HCT116 (cell line): ENCODE measurements at regions not wholly inside any gene's neighbourhood (a gene's known extent, or its start where the extent isn't known, plus 50 kb on each side); places are given as distances from the start of the nearest gene placed in this dataset.

Experiments
- ATAC-seq: fragments of 200-7000 bp; cut with Tn5 transposase; 2 replicates; pipeline ENCODE4 v1.9.1; 2020; ENCODE audit warnings: mild to moderate bottlenecking, moderate library complexity
- BruUV-seq: library from RNA; stranded (reverse); fragments of 400-500 nt; replicated peaks from 2 replicates; lab custom pipeline; 2021; lab: Mats Ljungman, UMichigan
- CTCF ChIA-PET: fragments of 300-600 bp; sonication (Branson Sonifier 250); formaldehyde crosslinking; loops from one replicate; lab custom pipeline; 2021; ENCODE audit warnings: antibody characterized with exemption; lab: Charles Lee
- POLR2A ChIA-PET: fragments of 300-600, 350-600 bp; sonication (Branson Sonifier 250); formaldehyde crosslinking; loops from one replicate; lab custom pipeline; 2021; ENCODE audit warnings: antibody characterized with exemption; lab: Charles Lee
- RAD21 ChIA-PET, 2 experiments: fragments of 300-600 bp; sonication (Branson Sonifier 250); formaldehyde crosslinking; loops; one replicate each; lab custom pipeline; 2023; ENCODE audit warnings: low total read pairs in 2 of 2; ENCODE audit not compliant: uncharacterized antibody in 2 of 2, unreplicated experiment in 2 of 2, low non-redundant PET in 1 of 2; lab: Charles Lee
- DNase-seq: peaks from one replicate; pipeline ENCODE4 v3.0.0-alpha.2; 2010; ENCODE audit warnings: low read depth, low spot score
- H2AFZ ChIP-seq: fragments of 200-600 bp; shearing (Covaris generic), sonication (generic); 2 replicates; pipeline ENCODE4 v1.6.1; 2017; ENCODE audit warnings: low read depth, mixed run types, mixed read lengths, antibody characterized with exemption, low read length; ENCODE audit not compliant: poor library complexity, severe bottlenecking
- H3K27ac ChIP-seq: 2 replicates; pipeline ENCODE4 v1.5.1; 2012; ENCODE audit warnings: low read depth, low read length
- H3K27me3 ChIP-seq: fragments of 200-600 bp; sonication (generic); 2 replicates; pipeline ENCODE4 v1.6.1; 2016; ENCODE audit warnings: mixed run types, low read length, mixed read lengths; ENCODE audit not compliant: insufficient read depth
- H3K36me3 ChIP-seq, 2 experiments: fragments of 200-500 bp in 1 of 2; fragments of 200-600 bp in 1 of 2; sonication (Bioruptor generic) in 1 of 2; sonication (generic) in 1 of 2; 2 replicates each; pipeline versions ENCODE4 v1.5.1 to v1.6.1; 2014 to 2016; ENCODE audit warnings: low read length in 2 of 2, inconsistent platforms in 1 of 2, mixed read lengths in 1 of 2, mixed run types in 1 of 2; ENCODE audit not compliant: insufficient read depth in 2 of 2, control insufficient read depth in 1 of 2
- H3K4me1 ChIP-seq, 2 experiments: fragments of 200-600 bp in 1 of 2; sonication (generic) in 1 of 2; 2 replicates each; pipeline versions ENCODE4 v1.5.1 to v1.6.1; 2012 to 2017; ENCODE audit warnings: low read length in 2 of 2, inconsistent platforms in 1 of 2, mild to moderate bottlenecking in 1 of 2, mixed read lengths in 1 of 2, mixed run types in 1 of 2, moderate library complexity in 1 of 2; ENCODE audit not compliant: insufficient read depth in 2 of 2, control insufficient read depth in 1 of 2
- H3K4me2 ChIP-seq: fragments of 200-600 bp; sonication (generic); 2 replicates; pipeline ENCODE4 v1.6.1; 2017; ENCODE audit warnings: mixed run types, low read length, mixed read lengths
- H3K4me3 ChIP-seq, 2 experiments: fragments of 200-600 bp in 1 of 2; sonication (generic) in 1 of 2; replicated peaks in 1 of 2; 2 replicates each; pipeline ENCODE4 v1.5.1; 2011 to 2016; ENCODE audit warnings: low read length in 2 of 2, control low read depth in 1 of 2, low read depth in 1 of 2, mild to moderate bottlenecking in 1 of 2, mixed read lengths in 1 of 2, mixed run types in 1 of 2
- H3K79me2 ChIP-seq: fragments of 200-600 bp; sonication (generic); 2 replicates; pipeline ENCODE4 v1.6.1; 2017; ENCODE audit warnings: mild to moderate bottlenecking, mixed run types, low read length, moderate library complexity, mixed read lengths; ENCODE audit not compliant: insufficient read depth
- H3K9ac ChIP-seq: fragments of 200-600 bp; sonication (generic); 2 replicates; pipeline ENCODE4 v1.6.1; 2016; ENCODE audit warnings: low read length, mixed read lengths
- H3K9me2 ChIP-seq: fragments of 200-600 bp; sonication (generic), shearing (Covaris generic); 2 replicates; pipeline ENCODE4 v1.6.1; 2017; ENCODE audit warnings: mixed run types, mild to moderate bottlenecking, moderate library complexity; ENCODE audit not compliant: insufficient read depth
- H3K9me3 ChIP-seq, 2 experiments: fragments of 200-500 bp in 1 of 2; fragments of 200-600 bp in 1 of 2; sonication (Bioruptor generic) in 1 of 2; sonication (generic) in 1 of 2; 2 replicates each; pipeline ENCODE4 v1.6.1; 2014 to 2017; ENCODE audit warnings: low read length in 2 of 2, mixed read lengths in 2 of 2, inconsistent platforms in 1 of 2, low read depth in 1 of 2, mild to moderate bottlenecking in 1 of 2, mixed run types in 1 of 2, moderate library complexity in 1 of 2; ENCODE audit not compliant: control insufficient read depth in 1 of 2, insufficient read depth in 1 of 2
- H4K20me1 ChIP-seq: fragments of 200-600 bp; sonication (generic), shearing (Covaris generic); 2 replicates; pipeline ENCODE4 v1.6.1; 2017; ENCODE audit warnings: mixed run types, mild to moderate bottlenecking, moderate library complexity; ENCODE audit not compliant: insufficient read depth
- CBX3 ChIP-seq: IDR thresholded peaks from 2 replicates; pipeline ENCODE4 v1.6.1; 2012; ENCODE audit warnings: low read depth
- CEBPB ChIP-seq: IDR thresholded peaks from 2 replicates; pipeline ENCODE4 v1.6.1; 2012; ENCODE audit warnings: low read depth
- EGR1 ChIP-seq: IDR thresholded peaks from 2 replicates; pipeline ENCODE4 v1.6.1; 2012; ENCODE audit warnings: low read depth
- ELF1 ChIP-seq: IDR thresholded peaks from 2 replicates; pipeline ENCODE4 v1.6.1; 2012; ENCODE audit warnings: low read depth, borderline replicate concordance
- EZH2 ChIP-seq: fragments of 200-600 bp; sonication (generic); IDR thresholded peaks from 2 replicates; pipeline ENCODE4 v1.6.1; 2017; ENCODE audit warnings: antibody characterized with exemption, mixed run types
- EZH2phosphoT487 ChIP-seq: fragments of 200-600 bp; IDR thresholded peaks from 2 replicates; pipeline ENCODE4 v1.6.1; 2018; ENCODE audit warnings: antibody characterized with exemption, borderline replicate concordance
- FOSL1 ChIP-seq: IDR thresholded peaks from 2 replicates; pipeline ENCODE4 v1.6.1; 2012; ENCODE audit warnings: low read depth
- JUND ChIP-seq: IDR thresholded peaks from 2 replicates; pipeline ENCODE4 v1.6.1; 2012
- POLR2A ChIP-seq: IDR thresholded peaks from 2 replicates; pipeline ENCODE4 v1.7.0; 2011; ENCODE audit warnings: borderline replicate concordance; ENCODE audit not compliant: insufficient read depth, insufficient read length; ENCODE audit errors: extremely low read depth
- POLR2AphosphoS5 ChIP-seq: IDR thresholded peaks from 2 replicates; pipeline ENCODE4 v1.6.1; 2011; ENCODE audit warnings: mild to moderate bottlenecking, low read depth, low read length, moderate library complexity
- RAD21 ChIP-seq: IDR thresholded peaks from 2 replicates; pipeline ENCODE4 v1.6.1; 2012; ENCODE audit warnings: low read depth, mild to moderate bottlenecking
- SIN3A ChIP-seq: IDR thresholded peaks from 2 replicates; pipeline ENCODE4 v1.6.1; 2012; ENCODE audit warnings: low read depth
- SP1 ChIP-seq: IDR thresholded peaks from 2 replicates; pipeline ENCODE4 v1.6.1; 2012; ENCODE audit warnings: low read depth
- SRF ChIP-seq: IDR thresholded peaks from 2 replicates; pipeline ENCODE4 v1.6.1; 2012; ENCODE audit warnings: low read depth
- TCF7L2 ChIP-seq: IDR thresholded peaks from 2 replicates; pipeline ENCODE4 v1.7.0; 2011; ENCODE audit warnings: borderline replicate concordance, inconsistent platforms; ENCODE audit not compliant: insufficient read depth, insufficient read length; ENCODE audit errors: extremely low read depth
- intact Hi-C: fragments of 100-400 bp; cut with micrococcal nuclease; formaldehyde crosslinking; loops from 2 replicates; pipeline ENCODE4 v1.10.0; 2022
- TF ChIP-seq, protein P1 (sequence below): IDR thresholded peaks from 2 replicates; pipeline ENCODE4 v1.6.1; 2012; ENCODE audit warnings: low read depth
- TF ChIP-seq, protein P2 (sequence below): IDR thresholded peaks from 2 replicates; pipeline ENCODE4 v1.6.1; 2012
- TF ChIP-seq, protein P3 (sequence below): IDR thresholded peaks from 2 replicates; pipeline ENCODE4 v1.6.1; 2012
- TF ChIP-seq, protein P4 (sequence below), 3 experiments: fragments of 200-600 bp in 1 of 3; sonication (generic) in 1 of 3; IDR thresholded peaks in 2 of 3; conservative IDR thresholded peaks in 1 of 3; 2 replicates each; pipeline ENCODE4 v1.5.1; 2012 to 2017; ENCODE audit warnings: low read depth in 2 of 3, low read length in 2 of 3, antibody characterized with exemption in 1 of 3, borderline replicate concordance in 1 of 3, control low read depth in 1 of 3, mild to moderate bottlenecking in 1 of 3, mixed read lengths in 1 of 3, mixed run types in 1 of 3, moderate library complexity in 1 of 3; ENCODE audit not compliant: insufficient read depth in 1 of 3
- TF ChIP-seq, protein P5 (sequence below): IDR thresholded peaks from 2 replicates; pipeline ENCODE4 v1.6.1; 2011; ENCODE audit warnings: mild to moderate bottlenecking, low read length, moderate library complexity; ENCODE audit not compliant: insufficient replicate concordance; ENCODE audit errors: extremely low read depth

DNA sequence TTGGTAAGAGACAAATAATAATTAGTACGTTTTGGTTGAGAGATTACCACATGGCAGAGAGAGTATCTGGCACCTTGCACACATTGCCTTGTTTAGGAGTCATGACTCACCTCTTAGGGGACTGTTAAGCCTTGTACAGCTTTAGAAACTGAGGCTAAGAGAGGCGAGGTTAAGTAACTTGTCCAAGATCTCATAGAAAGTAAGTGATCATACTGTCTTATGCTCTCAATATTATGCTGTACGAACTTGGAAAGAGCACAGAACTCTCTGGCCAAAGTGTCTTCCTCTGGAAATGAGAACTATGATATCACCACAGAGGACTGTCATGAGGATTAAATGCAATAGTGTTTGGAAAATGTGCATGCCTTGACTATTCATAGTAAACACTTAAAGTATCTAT, 249.0 kb downstream of the UTRN start:
- H3K36me3 ChIP-seq = peaks cover 0 to 7% of the 10 kb centered on the region in 2 experiments; a peak in 1 of 4 replicates
- RAD21 ChIA-PET = no interaction called here
- intact Hi-C loops = no loop called here

More for the DNA sequence above, 249.0 kb downstream of the UTRN start:
- H3K27me3 ChIP-seq = no peaks in the 10 kb centered on the region
- H2AFZ ChIP-seq = no peak overlapping the region
- ChIA-PET CTCF (no interaction called here), POLR2A (no interaction called here)
- DNase-seq (no peak), ATAC-seq (no peak)
- peaks cover 0 to under 1% of the 10 kb centered on the region in 2 experiments; a peak in 1 of 4 replicates for H3K4me1 ChIP-seq
- H3K27ac ChIP-seq = no peak overlapping the region
- H3K4me2 ChIP-seq = no peak overlapping the region
- H3K79me2 ChIP-seq = no peaks in the 10 kb centered on the region
- no peaks in the 10 kb centered on the region for H3K9me2 ChIP-seq
- no peaks in the 10 kb centered on the region for H4K20me1 ChIP-seq
- H3K9me3 ChIP-seq = no peaks in the 10 kb centered on the region
- H3K9ac ChIP-seq = no peak overlapping the region
- H3K4me3 ChIP-seq = no peak overlapping the region
- BruUV-seq = no TSS peak
- TF ChIP-seq CBX3 = no peak
- TF ChIP-seq, protein P1, sequence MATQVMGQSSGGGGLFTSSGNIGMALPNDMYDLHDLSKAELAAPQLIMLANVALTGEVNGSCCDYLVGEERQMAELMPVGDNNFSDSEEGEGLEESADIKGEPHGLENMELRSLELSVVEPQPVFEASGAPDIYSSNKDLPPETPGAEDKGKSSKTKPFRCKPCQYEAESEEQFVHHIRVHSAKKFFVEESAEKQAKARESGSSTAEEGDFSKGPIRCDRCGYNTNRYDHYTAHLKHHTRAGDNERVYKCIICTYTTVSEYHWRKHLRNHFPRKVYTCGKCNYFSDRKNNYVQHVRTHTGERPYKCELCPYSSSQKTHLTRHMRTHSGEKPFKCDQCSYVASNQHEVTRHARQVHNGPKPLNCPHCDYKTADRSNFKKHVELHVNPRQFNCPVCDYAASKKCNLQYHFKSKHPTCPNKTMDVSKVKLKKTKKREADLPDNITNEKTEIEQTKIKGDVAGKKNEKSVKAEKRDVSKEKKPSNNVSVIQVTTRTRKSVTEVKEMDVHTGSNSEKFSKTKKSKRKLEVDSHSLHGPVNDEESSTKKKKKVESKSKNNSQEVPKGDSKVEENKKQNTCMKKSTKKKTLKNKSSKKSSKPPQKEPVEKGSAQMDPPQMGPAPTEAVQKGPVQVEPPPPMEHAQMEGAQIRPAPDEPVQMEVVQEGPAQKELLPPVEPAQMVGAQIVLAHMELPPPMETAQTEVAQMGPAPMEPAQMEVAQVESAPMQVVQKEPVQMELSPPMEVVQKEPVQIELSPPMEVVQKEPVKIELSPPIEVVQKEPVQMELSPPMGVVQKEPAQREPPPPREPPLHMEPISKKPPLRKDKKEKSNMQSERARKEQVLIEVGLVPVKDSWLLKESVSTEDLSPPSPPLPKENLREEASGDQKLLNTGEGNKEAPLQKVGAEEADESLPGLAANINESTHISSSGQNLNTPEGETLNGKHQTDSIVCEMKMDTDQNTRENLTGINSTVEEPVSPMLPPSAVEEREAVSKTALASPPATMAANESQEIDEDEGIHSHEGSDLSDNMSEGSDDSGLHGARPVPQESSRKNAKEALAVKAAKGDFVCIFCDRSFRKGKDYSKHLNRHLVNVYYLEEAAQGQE = no peak
- TF ChIP-seq, protein P2, sequence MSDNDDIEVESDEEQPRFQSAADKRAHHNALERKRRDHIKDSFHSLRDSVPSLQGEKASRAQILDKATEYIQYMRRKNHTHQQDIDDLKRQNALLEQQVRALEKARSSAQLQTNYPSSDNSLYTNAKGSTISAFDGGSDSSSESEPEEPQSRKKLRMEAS = no peak
- no peak for TF ChIP-seq POLR2AphosphoS5
- TF ChIP-seq POLR2A = no peak
- TF ChIP-seq, protein P3, sequence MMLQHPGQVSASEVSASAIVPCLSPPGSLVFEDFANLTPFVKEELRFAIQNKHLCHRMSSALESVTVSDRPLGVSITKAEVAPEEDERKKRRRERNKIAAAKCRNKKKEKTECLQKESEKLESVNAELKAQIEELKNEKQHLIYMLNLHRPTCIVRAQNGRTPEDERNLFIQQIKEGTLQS = no peak
- no peak for TF ChIP-seq EZH2phosphoT487
- no peak for TF ChIP-seq ELF1
- TF ChIP-seq TCF7L2 = no peak
- TF ChIP-seq, protein P4, sequence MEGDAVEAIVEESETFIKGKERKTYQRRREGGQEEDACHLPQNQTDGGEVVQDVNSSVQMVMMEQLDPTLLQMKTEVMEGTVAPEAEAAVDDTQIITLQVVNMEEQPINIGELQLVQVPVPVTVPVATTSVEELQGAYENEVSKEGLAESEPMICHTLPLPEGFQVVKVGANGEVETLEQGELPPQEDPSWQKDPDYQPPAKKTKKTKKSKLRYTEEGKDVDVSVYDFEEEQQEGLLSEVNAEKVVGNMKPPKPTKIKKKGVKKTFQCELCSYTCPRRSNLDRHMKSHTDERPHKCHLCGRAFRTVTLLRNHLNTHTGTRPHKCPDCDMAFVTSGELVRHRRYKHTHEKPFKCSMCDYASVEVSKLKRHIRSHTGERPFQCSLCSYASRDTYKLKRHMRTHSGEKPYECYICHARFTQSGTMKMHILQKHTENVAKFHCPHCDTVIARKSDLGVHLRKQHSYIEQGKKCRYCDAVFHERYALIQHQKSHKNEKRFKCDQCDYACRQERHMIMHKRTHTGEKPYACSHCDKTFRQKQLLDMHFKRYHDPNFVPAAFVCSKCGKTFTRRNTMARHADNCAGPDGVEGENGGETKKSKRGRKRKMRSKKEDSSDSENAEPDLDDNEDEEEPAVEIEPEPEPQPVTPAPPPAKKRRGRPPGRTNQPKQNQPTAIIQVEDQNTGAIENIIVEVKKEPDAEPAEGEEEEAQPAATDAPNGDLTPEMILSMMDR (IDR thresholded peaks at IDR 0.05 in 2 of 3, conservative IDR thresholded peaks at IDR 0.05 in 1 of 3; ENCODE audit: borderline replicate concordance in 1 of 3, insufficient read depth in 1 of 3, low read depth in 2 of 3, low read length in 2 of 3) = no peak
- TF ChIP-seq, protein P5, sequence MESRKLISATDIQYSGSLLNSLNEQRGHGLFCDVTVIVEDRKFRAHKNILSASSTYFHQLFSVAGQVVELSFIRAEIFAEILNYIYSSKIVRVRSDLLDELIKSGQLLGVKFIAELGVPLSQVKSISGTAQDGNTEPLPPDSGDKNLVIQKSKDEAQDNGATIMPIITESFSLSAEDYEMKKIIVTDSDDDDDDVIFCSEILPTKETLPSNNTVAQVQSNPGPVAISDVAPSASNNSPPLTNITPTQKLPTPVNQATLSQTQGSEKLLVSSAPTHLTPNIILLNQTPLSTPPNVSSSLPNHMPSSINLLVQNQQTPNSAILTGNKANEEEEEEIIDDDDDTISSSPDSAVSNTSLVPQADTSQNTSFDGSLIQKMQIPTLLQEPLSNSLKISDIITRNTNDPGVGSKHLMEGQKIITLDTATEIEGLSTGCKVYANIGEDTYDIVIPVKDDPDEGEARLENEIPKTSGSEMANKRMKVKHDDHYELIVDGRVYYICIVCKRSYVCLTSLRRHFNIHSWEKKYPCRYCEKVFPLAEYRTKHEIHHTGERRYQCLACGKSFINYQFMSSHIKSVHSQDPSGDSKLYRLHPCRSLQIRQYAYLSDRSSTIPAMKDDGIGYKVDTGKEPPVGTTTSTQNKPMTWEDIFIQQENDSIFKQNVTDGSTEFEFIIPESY = no peak
- no peak for TF ChIP-seq RAD21
- TF ChIP-seq EGR1 = no peak
- TF ChIP-seq EZH2 = no peak
- TF ChIP-seq SIN3A = no peak
- TF ChIP-seq CEBPB = no peak
- TF ChIP-seq JUND = no peak
- TF ChIP-seq FOSL1 = no peak
- no peak for TF ChIP-seq SP1
- TF ChIP-seq SRF = no peak
- TF ChIP-seq, all 23 proteins: peak for 0
